ENCODE measurements at regions not wholly inside any gene's neighbourhood (a gene's known extent, or its start where the extent isn't known, plus 50 kb on each side); places are given as distances from the start of the nearest gene placed in this dataset.

DNA sequence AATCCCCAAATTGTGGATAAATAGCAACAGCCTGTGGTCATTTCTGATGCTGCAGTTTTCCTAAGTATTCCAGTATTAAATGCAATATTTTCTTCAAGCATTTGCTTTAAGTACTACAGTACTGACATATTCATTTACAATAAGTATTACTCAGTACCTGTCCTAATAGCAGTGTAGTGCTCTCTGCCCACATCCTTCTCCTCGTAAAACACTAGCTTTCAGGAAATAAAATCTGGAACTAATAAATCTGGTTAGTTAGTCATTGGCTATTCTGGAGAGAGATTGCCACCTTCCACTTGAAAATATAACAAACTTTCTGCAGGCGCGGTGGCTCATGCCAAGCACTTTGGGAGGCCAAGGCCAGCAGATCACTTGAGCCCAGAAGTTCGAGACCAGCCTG, 441.5 kb downstream of the PRKD1 start:
- DNase-seq (ENCODE audit: low spot score): no peak
- Mint-ChIP-seq H3K27ac (no peak overlapping the region), H3K27me3 (ENCODE audit: low read depth) (no peaks in the 10 kb centered on the region), H3K4me1 (no peaks in the 10 kb centered on the region), H3K36me3 (no peaks in the 10 kb centered on the region), H3K4me3 (no peak overlapping the region), H3K9me3 (peaks cover 12% of the 10 kb centered on the region)
- POLR2A ChIA-PET: no interaction called here
- no peak for TF ChIP-seq EMX1 (CRISPR knock-in tag; IDR thresholded peaks at IDR 0.05)
- TF ChIP-seq ZNF671 (CRISPR knock-in tag; IDR thresholded peaks at IDR 0.05): no peak
- TF ChIP-seq NFE2L1 (CRISPR knock-in tag; IDR thresholded peaks at IDR 0.05): no peak
- TF ChIP-seq FOXJ3 (CRISPR knock-in tag; IDR thresholded peaks at IDR 0.05; ENCODE audit: borderline replicate concordance): no peak
- TF ChIP-seq, protein P1, sequence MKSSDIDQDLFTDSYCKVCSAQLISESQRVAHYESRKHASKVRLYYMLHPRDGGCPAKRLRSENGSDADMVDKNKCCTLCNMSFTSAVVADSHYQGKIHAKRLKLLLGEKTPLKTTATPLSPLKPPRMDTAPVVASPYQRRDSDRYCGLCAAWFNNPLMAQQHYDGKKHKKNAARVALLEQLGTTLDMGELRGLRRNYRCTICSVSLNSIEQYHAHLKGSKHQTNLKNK (CRISPR knock-in tag; IDR thresholded peaks at IDR 0.05): no peak
- TF ChIP-seq ZNF416 (CRISPR knock-in tag; IDR thresholded peaks at IDR 0.05): no peak
- no peak for TF ChIP-seq JUN (CRISPR knock-in tag; IDR thresholded peaks at IDR 0.05)
- no peak for TF ChIP-seq ZBTB21 (CRISPR knock-in tag; IDR thresholded peaks at IDR 0.05; ENCODE audit: borderline replicate concordance)
- TF ChIP-seq, protein P2, sequence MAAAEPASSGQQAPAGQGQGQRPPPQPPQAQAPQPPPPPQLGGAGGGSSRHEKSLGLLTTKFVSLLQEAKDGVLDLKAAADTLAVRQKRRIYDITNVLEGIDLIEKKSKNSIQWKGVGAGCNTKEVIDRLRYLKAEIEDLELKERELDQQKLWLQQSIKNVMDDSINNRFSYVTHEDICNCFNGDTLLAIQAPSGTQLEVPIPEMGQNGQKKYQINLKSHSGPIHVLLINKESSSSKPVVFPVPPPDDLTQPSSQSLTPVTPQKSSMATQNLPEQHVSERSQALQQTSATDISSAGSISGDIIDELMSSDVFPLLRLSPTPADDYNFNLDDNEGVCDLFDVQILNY (CRISPR knock-in tag; IDR thresholded peaks at IDR 0.05): no peak
- TF ChIP-seq ZNF396 (CRISPR knock-in tag; IDR thresholded peaks at IDR 0.05; ENCODE audit: borderline replicate concordance): no peak
- TF ChIP-seq, protein P3, sequence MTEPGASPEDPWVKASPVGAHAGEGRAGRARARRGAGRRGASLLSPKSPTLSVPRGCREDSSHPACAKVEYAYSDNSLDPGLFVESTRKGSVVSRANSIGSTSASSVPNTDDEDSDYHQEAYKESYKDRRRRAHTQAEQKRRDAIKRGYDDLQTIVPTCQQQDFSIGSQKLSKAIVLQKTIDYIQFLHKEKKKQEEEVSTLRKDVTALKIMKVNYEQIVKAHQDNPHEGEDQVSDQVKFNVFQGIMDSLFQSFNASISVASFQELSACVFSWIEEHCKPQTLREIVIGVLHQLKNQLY (CRISPR knock-in tag; IDR thresholded peaks at IDR 0.05): no peak
- no peak for TF ChIP-seq CREB1 (CRISPR knock-in tag; IDR thresholded peaks at IDR 0.05)
- TF ChIP-seq, protein P4, sequence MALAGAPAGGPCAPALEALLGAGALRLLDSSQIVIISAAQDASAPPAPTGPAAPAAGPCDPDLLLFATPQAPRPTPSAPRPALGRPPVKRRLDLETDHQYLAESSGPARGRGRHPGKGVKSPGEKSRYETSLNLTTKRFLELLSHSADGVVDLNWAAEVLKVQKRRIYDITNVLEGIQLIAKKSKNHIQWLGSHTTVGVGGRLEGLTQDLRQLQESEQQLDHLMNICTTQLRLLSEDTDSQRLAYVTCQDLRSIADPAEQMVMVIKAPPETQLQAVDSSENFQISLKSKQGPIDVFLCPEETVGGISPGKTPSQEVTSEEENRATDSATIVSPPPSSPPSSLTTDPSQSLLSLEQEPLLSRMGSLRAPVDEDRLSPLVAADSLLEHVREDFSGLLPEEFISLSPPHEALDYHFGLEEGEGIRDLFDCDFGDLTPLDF (CRISPR knock-in tag; IDR thresholded peaks at IDR 0.05): no peak
- no peak for TF ChIP-seq CBFB (CRISPR knock-in tag; IDR thresholded peaks at IDR 0.05; ENCODE audit: low read depth)
- no peak for TF ChIP-seq FOXK1 (CRISPR knock-in tag; IDR thresholded peaks at IDR 0.05)
- TF ChIP-seq FOXP1 (CRISPR knock-in tag; IDR thresholded peaks at IDR 0.05; ENCODE audit: borderline replicate concordance): no peak
- no peak for TF ChIP-seq MYBL2 (CRISPR knock-in tag; IDR thresholded peaks at IDR 0.05)
- TF ChIP-seq NR3C1 (CRISPR knock-in tag; conservative IDR thresholded peaks at IDR 0.05; ENCODE audit: low read depth): no peak
- no peak for ATAC-seq
- CTCF ChIA-PET: no interaction called here

DNA sequence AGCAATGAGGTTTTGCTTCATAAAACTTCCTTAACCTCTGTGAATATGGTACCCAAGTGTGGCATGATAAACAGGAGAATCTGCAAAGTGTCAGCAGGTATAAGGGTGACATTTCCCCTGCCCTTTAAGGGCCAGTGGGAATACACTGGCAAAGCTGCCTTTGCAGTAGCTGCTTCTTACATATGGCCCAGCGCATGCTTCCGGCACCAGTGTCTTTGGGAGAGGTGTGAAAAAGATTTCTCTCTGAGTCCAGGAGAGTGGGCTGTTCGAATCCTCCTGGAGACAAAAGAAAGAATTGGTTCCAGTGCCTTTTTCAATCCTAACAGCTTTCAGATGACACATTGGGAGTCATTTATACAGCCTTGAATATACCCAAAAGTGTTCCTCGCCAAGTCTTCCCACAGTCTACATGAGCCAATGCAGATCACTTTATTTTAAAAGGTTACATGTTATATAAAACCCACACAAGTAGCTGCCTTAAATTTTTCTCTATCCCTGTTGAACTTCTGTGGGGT, 437.7 kb downstream of the PRKD1 start:
- Mint-ChIP-seq H3K36me3 (no peaks in the 10 kb centered on the region), H3K4me1 (no peaks in the 10 kb centered on the region)
- TF ChIP-seq MXD4 (CRISPR knock-in tag; IDR thresholded peaks at IDR 0.05; ENCODE audit: borderline replicate concordance) (no peak), NFYB (CRISPR knock-in tag; conservative IDR thresholded peaks at IDR 0.05; ENCODE audit: low read depth) (no peak), NFE2L1 (CRISPR knock-in tag; IDR thresholded peaks at IDR 0.05) (no peak), ZNF263 (CRISPR knock-in tag; IDR thresholded peaks at IDR 0.05; ENCODE audit: low read depth) (no peak), CREB1 (CRISPR knock-in tag; IDR thresholded peaks at IDR 0.05) (no peak), ESRRA (CRISPR knock-in tag; IDR thresholded peaks at IDR 0.05; ENCODE audit: borderline replicate concordance) (no peak), SOX15 (CRISPR knock-in tag; IDR thresholded peaks at IDR 0.05) (no peak), ZNF396 (CRISPR knock-in tag; IDR thresholded peaks at IDR 0.05; ENCODE audit: borderline replicate concordance) (no peak)
- TF ChIP-seq, protein P5, sequence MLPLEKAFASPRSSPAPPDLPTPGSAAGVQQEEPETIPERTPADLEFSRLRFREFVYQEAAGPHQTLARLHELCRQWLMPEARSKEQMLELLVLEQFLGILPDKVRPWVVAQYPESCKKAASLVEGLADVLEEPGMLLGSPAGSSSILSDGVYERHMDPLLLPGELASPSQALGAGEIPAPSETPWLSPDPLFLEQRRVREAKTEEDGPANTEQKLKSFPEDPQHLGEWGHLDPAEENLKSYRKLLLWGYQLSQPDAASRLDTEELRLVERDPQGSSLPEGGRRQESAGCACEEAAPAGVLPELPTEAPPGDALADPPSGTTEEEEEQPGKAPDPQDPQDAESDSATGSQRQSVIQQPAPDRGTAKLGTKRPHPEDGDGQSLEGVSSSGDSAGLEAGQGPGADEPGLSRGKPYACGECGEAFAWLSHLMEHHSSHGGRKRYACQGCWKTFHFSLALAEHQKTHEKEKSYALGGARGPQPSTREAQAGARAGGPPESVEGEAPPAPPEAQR (CRISPR knock-in tag; IDR thresholded peaks at IDR 0.05): no peak
- TF ChIP-seq, protein P6, sequence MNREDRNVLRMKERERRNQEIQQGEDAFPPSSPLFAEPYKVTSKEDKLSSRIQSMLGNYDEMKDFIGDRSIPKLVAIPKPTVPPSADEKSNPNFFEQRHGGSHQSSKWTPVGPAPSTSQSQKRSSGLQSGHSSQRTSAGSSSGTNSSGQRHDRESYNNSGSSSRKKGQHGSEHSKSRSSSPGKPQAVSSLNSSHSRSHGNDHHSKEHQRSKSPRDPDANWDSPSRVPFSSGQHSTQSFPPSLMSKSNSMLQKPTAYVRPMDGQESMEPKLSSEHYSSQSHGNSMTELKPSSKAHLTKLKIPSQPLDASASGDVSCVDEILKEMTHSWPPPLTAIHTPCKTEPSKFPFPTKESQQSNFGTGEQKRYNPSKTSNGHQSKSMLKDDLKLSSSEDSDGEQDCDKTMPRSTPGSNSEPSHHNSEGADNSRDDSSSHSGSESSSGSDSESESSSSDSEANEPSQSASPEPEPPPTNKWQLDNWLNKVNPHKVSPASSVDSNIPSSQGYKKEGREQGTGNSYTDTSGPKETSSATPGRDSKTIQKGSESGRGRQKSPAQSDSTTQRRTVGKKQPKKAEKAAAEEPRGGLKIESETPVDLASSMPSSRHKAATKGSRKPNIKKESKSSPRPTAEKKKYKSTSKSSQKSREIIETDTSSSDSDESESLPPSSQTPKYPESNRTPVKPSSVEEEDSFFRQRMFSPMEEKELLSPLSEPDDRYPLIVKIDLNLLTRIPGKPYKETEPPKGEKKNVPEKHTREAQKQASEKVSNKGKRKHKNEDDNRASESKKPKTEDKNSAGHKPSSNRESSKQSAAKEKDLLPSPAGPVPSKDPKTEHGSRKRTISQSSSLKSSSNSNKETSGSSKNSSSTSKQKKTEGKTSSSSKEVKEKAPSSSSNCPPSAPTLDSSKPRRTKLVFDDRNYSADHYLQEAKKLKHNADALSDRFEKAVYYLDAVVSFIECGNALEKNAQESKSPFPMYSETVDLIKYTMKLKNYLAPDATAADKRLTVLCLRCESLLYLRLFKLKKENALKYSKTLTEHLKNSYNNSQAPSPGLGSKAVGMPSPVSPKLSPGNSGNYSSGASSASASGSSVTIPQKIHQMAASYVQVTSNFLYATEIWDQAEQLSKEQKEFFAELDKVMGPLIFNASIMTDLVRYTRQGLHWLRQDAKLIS (CRISPR knock-in tag; IDR thresholded peaks at IDR 0.05; ENCODE audit: borderline replicate concordance): no peak
- TF ChIP-seq, protein P1 (CRISPR knock-in tag; IDR thresholded peaks at IDR 0.05): no peak
- TF ChIP-seq, protein P7, sequence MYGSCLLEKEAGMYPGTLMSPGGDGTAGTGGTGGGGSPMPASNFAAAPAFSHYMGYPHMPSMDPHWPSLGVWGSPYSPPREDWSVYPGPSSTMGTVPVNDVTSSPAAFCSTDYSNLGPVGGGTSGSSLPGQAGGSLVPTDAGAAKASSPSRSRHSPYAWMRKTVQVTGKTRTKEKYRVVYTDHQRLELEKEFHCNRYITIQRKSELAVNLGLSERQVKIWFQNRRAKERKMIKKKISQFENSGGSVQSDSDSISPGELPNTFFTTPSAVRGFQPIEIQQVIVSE (CRISPR knock-in tag; IDR thresholded peaks at IDR 0.05; ENCODE audit: borderline replicate concordance): no peak
- TF ChIP-seq, protein P8, sequence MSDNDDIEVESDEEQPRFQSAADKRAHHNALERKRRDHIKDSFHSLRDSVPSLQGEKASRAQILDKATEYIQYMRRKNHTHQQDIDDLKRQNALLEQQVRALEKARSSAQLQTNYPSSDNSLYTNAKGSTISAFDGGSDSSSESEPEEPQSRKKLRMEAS (CRISPR knock-in tag; IDR thresholded peaks at IDR 0.05): no peak

More for the DNA sequence above, 437.7 kb downstream of the PRKD1 start:
- CTCF ChIA-PET: interaction anchor here (1.1 to 2.4 kb wide), 2 partner anchors 31 to 716 kb away, joined by 3 to 6 read pairs; no protein-coding TSS in a partner anchor
- DNase-seq (ENCODE audit: low spot score) (no peak), ATAC-seq (no peak)
- POLR2A ChIA-PET: no interaction called here
- Mint-ChIP-seq H3K9me3 (peaks cover 5% of the 10 kb centered on the region), H3K27ac (no peak overlapping the region), H3K27me3 (ENCODE audit: low read depth) (no peaks in the 10 kb centered on the region), H3K4me3 (no peak overlapping the region)

Data from WTC11 (cell line).